Inflammatory macrophage (primary cell): ENCODE measurements at regions not wholly inside any gene's neighbourhood (a gene's known extent, or its start where the extent isn't known, plus 50 kb on each side); places are given as distances from the start of the nearest gene placed in this dataset.
"Not testable (repeated sequence)": the region's sequence is repeated elsewhere in the genome, so short reads cannot be mapped to it uniquely, and the experiment has no call there.

Source experiments
- DNase-seq, 2 donors: peaks; one replicate each; pipeline ENCODE4 v3.0.0-alpha.2; 2020 to 2022

DNA sequence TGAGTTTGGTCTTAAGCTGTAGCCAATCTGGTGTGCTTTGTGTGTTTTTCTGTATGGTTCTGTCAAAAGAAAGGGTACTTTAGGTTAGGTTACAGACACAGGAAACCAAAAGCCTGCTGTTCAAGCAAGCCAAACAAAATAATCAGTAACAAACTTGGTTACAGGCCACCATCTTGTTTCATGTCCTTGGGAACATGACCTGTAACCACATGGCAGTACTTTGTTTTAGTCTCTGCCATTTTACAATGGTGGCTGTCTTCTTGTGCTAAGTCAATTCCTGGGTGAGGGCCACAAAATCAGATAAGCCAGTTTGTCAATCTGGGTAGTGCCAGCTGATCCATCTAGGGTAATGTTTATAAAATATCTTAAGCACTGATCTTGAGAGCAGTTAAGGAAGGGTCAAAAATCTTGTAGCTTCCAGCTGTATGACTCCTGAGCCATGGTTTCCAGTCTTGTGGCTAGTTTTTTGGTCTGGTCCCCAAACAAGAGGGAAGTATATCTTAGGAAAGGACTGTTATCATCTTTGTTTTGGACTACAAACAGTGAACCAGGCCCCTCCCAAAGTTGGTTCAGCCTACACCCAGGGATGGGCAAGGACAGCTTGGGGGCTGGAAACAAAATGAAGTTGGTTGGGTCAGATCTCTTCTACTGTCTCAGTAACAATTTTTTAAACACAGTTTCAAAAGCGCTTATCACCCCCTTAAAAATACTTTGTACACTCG is 90.0 kb downstream of the IGLL5 start:
- no peak for DNase-seq

DNA sequence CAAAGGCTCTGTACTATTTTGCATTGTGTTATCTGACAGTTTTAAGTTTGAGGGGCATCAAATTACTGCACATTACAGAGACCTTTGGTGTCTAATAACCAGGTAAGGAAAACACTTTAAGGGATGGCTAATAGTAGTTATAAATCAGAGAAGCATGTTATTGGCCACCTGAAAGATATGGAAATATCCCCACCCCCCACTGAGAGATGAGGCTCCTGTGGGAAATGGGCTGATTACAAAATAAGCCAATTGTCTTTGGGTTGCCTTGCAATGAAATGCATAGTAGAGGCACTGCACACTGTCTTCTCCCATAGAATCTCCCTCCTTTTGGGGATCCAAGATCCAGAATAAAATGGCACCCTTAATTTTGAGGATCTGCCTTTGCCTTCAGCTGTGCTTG is 91.0 kb downstream of the IGLL5 start:
- no peak for DNase-seq

DNA sequence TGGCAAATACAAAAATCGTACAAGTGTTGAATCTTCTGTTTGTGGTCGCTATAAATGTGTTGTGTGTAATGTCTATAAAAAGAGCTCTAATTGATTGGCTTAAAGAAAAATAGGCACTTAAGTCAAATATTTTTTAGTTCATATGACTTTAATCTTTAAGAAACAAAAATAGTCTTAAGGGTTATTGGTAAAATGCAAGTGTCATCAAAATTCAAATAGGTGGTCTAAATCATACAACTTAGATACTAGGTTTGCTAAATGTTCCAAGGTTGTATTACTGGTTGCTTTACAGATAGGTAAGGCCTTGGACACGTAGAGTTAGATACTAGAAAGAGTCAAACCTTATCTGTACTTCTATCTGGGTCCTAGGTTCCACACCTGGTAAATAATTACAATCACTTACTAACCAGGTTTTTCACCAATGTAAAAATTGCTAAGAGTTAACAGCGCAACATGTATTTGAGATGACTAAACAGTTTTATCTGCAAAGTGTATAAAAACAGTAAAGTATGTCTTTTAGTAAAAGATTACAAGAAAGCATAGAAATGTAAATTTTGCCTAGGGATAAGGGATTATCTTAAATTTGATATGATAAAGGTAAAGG is 91.1 kb upstream of the GNAZ start:
- DNase-seq: no peak

DNA sequence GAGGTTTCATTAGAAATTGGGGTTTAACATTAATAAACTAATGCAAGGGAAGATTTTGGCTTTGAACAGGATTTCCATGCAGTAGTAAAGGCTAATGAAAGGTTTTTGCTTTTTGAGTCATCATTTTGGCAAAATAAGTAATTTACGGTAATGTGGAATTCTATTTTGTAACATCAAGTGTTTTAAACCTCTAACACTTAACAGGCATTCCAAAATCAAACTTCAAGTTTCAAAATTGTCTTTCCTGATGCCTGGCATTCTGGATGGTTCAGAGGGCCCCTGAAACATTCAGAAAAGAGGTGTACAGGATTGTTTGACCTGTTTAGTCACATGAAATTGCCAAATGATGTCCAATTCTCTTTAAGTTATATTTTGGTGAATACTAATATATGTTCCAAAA is 90.4 kb upstream of the GNAZ start:
- DNase-seq: no peak

DNA sequence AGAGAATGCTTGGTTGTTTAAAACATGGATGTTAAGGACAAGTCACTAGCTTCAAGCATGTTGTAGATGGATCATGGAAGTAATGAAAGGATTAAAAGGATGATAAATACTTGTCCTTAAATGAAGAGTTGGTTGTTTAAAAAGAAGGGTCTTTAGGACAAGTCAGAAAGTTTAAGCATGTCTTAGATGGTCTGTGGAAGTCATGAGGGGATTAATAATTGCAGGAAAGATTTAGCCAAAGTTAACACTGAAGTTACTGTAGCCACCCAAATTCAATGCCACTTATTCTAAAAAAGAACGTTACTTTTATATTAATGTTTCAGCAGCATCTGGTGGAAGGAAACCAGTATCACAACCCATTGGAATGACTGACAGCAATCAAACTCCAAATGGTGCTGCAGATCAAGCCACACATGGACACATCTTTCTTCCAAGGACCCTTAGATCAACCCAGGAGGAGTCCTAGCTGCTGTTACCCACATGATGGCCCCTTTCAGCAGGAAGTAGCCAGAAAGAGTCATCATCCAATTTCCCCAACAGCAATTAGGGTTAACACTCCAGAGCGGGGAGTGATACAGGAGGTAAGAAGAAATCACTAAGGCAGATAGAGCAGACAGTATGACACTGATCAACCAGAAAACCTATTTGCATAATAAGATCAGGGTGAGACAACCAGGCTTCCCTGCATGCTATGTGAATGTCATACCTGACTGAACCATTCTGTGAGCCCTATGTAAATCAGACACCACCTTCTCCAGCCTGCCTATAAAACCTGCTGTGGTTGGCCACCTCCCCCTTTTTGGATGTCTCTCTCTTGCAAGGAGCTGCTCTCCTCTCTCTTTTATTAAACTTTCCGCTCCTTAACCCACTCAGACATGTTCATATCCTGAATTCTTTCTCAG is 88.4 kb upstream of the GNAZ start:
- no peak for DNase-seq

DNA sequence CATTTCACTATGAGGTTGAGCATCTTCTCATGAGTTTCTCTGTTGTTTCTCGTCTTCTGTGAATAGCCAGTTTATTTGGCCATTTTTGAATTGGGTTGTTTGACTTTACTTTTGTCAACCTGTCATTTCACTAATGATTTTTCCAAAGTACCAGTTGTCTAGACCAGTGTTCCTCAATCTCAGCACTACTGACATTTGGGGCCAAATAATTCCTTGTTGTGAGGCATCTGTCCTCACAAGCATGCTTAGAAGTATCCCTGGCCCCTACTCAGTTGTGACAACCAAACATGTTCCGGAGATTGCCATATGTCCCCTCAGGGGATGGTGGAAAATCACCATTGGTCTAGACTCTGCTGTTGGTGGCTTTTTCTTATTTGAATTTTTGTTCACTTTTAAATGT is 87.7 kb upstream of the GNAZ start:
- DNase-seq: no peak

DNA sequence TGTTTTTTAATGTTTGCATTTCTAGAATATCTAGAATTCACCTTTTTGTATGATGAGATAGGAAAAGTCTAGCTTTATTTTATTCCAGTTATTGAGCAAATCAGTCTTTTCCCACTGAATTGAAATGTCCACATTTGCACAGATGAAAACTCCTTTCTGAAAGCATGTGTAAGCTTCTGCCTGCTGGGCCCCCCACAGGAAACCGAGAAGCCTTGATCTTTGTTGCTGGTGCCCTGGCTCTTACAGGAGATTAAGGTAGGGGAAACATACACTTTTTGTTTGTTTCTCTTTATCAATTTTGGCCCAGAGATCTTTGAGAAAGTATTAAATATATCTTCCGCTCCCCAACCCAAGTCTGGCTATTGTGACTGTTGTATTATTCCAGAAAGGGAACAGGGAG is 87.2 kb upstream of the GNAZ start:
- no peak for DNase-seq

DNA sequence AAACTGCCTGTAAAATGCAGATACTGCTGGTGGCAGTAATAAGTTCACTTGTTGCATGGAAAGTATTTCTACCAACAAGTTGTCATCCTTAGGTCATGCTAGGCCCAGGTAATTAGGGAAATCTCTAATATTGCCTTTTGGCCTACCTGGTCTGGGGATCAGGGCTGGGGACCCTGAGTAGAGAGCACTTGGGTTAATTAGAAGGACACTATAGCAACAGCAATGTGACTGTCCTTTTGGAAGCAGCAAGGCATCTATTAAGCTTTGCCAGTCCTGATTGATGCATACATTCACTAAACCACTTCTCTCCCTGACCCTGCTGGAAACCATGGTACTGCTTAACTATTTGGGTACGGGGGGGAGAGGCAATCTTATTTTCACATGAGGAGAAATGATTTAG is 86.5 kb upstream of the GNAZ start:
- DNase-seq: no peak

DNA sequence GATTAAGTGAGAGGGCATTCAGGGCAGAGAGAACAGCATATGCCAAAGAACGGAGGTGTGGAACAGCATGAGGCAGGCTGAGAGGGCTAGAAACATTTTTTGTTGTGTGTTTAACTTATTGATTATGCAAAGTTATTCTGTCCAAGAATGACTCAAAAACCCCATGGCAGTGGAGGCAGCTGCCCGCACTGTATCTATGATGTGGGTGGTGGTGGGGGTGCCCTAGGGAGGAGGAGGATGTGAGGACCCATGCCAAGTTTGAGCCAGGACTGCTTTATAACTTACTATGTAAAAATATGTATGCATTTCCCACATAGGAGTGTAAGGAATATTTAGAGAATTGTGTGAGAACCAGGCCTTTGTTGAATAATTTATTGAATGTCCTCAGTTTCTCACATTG is 85.4 kb upstream of the GNAZ start:
- DNase-seq: no peak

DNA sequence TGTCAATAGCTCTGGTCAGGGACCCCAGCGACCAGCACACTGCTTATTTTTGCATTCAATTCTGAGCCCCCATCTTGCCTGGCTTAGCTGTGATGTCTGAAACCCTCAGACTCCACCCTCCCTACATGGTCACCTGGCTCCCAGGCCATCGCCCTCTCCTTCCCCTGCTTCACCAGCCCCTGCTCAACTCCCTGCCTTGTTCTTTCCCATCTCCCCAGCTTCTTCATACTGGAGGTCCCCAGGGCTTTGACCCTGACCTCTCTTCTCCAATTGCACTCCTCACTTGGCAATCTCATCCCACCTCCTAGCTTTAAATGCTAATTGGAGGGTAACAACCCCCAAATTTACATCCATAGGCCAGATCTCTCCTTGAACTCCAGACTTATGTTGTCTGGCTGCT is 84.3 kb upstream of the GNAZ start:
- no peak for DNase-seq

DNA sequence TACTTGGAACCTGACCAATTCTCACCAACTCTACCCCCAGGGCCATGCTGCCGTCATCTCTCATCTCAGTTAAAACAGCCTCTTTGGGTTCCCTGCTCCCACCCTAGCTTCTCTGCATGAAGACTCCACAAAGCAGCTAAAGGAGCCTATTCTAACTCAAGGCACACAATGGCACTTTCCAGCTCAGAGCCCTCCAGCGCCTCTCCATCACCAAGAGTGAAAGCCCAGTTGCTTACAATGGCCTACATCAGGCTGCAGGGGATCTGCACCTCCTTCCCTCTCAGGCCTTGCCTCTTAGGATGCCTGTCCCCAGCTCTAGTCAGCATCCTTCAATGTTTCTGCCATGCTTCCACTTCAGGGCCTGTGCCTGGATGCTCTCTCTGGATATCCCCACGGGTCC is 83.7 kb upstream of the GNAZ start:
- DNase-seq: no peak

DNA sequence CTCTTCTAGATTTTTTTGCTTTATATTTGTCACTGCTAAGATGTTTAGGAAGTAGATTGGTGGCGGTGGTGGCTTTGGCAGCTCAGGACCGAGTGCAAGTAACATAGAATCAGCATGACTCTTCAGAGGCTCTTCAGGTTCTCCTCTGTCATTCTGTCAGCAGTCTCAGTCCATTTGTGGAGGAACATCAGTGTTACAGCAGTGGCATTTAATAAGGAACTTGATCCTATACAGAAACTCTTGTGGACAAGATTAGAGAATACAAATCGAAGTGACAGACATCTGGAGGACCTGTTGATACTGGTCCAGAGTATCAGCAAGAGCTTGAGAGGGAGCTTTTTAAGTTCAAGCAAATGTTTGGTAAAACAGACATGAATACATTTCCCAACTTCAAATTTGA is 82.2 kb upstream of the GNAZ start:
- no peak for DNase-seq

DNA sequence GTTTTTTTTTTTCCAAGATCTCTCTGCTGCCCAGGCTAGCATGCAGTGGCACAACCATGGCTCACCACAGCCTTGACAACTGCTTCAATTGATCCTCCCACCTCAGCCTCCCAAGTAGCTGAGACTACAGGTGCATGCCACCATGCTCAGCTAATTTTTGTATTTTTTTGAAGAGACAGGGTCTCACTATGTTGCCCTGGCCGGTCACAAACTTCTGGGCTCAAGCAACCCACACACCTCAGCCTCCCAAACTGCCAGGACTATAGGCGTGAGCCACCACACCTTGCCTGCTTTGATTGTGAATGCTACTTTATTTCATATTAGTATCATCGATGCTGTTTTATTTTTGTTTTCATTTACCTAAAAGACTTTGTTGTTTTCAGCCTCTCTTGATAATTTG is 81.5 kb upstream of the GNAZ start:
- no peak for DNase-seq

DNA sequence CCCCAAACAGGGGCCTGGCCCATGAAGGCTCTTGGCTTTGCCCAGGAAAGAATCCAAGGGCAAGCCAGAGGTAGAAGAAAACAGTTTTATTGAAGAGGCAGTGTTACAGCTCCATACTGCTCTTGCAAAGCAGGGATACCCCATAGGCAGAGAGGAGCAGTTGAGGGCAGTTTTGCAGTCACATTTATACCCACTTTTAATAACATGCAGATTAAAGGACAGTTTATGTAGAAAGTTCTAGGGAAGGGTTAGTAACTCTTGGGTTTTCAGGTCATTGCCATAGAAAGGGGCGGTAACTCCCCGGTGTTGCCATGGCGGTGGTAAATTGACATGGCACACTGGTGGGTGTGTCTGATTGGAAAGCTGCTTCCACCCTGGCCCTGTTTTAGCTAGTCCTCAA is 80.5 kb upstream of the GNAZ start:
- no peak for DNase-seq

DNA sequence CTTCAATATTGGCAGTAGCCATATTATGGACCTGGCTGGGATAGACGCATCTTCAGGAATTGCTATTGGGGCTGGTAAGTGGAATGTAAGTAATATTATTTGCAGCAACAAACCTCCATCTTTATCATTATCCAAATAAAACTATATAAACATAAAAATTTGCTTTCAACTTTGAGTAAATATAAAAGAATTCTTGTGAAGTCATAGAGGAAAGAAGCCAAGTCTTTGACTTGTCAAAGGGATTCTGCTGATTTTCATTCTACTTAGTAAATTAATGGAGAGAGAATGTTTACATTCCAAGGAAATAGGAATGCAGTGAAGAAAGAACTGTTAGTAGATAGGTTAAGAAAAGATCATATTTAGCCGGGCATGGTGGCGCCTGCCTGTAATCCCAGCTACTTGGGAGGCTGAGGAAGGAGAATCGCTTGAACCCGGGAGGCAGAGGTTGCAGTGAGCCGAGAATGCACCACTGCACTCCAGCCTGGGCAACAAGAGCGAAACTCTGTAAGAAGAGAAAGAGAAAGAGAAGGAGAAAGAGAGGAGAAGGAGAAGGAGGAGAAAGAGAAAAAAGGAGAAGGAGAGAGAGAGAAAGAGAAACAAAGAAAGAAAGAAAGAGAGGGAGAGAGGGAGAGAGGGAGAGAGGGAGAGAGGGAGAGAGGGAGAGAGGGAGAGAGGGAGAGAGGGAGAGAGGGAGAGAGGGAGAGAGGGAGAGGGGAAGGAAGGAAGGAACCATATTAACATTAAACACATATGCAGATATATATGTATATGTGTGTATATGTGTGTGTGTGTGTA is 79.4 kb upstream of the GNAZ start:
- DNase-seq: not testable (repeated sequence)

DNA sequence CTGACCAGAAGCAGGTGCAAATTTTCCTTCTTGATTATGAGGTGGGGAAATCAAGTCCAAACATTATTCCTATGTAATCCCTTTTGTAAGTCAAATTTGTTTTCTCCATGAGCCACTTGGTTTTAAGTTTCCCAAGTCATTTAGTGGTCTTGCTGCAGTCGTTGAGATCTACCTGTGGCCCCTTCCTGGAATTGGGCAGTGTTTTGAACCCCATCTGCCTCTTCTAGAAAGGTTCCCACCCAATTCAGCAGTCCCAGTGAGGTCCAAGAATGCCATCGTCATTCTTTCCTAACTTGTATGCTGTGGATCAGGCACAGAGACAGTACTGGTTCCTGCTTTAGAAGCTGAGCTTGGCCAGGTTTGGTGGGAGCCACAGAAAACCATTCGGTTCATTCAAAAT is 77.8 kb upstream of the GNAZ start:
- DNase-seq: no peak

DNA sequence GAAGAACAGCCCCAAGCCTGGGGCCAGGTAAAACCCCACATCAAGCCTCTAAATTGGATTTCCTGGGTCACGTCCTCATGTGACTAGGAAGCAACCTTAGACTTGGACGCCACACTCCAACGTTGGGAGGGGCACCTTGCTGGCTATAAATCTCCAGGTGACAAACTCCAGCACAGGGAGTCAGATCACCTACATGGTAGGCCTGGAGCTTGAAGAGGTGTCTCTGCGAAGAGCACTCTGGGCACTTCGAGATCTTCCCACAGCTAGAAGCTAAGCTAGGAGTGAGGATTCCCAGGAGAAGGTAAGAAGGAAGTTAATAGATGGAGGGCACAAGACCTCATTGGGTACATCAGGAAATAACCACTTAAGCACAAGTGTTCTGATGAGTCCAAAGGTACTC is 77.1 kb upstream of the GNAZ start:
- DNase-seq: no peak

DNA sequence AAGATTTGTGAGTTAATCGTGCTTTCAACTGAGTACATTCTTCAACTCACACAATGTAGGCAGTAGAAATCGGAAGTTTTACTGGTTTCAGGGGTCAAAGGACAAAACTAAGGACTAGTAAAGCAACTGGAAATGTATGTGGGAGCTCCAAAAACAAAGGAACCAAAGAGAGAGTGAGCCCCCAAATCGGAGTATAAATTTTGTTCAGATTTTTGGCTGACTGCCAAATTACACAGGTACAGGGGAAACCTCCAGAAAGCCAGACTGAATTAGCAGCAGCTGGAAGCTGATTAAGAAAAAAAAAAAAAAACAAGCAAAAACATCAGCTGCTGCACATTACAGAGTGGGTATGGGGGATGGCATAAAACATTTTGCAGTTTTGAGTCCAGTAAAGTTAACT is 75.2 kb upstream of the GNAZ start:
- no peak for DNase-seq

DNA sequence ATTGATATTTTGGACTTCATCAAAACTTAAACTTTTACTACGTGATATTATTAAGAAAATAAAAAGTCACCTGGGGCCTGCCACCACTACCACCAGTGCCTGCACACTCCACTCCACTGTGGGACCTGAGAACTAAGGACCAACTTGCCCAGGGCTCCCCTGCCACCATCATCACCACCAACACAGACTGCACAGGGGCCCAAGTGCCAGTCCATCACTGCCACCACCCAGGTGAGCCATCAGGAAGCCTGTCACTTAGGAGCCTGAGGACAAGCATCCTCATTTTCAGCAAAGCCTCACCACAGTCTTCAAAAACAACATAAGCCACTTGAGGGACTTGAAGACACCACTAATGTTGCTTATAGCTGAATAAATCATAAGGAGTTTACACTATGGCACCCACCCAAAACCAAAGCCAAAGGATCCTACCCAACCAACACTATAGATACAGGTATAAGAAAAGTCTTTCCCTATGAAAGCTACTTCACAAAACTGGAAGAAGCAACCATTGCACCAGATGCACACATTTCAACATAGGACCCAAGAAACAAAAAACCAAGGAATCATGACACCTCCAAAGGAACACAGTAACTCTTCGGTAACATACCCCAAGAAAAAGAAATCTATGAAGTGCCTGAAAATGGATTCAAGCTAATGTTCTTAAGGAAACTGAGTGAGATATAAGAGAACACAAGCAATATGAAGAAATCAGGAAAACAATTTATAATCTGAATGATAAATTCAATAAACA is 73.6 kb upstream of the GNAZ start:
- DNase-seq: no peak

DNA sequence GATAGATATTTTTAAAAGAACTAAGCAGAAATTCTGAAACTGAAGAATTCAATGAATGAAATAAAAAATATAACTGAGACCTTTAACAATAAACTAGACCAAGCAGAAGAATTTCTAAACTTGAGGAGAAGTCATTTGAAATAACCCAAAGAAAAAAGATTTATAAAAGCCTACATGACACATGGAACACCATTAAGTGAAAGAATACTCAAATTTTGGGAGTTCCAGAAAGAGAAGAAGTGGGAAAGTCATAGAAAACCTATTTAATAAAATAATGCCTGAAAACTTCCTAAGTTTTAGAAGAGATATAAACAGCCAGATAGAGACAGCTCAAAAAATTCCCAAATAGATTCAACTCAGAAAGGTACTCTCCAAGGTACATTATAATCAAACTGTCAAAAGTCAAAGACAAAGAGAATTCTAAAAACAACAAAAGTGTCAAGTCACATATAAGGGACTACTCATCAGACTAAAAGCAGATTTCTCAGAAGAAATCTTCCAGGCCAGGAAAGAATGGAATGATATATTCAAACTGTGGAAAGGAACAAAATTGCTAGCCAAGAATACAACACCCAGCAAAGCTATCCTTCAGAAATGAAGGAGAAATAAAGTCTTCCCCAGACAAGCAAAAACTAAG is 72.9 kb upstream of the GNAZ start:
- DNase-seq: no peak

DNA sequence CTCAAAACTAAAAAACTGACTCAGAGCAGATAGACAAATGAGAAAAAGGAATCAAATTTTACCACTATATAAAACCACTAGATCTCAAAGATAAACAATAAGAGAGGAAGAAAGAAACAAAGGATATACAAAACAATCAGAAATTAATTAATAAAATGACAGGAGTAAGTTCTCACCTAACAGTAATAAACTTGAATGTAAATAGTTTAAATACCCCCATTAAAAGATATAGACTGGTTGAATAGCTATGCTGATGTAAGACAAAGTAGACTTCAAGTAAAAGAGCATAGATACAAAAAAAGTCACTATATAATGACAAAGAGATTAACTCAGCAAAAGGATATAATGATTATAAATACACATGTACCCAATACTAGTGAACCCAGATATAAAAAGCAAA is 72.3 kb upstream of the GNAZ start:
- no peak for DNase-seq

DNA sequence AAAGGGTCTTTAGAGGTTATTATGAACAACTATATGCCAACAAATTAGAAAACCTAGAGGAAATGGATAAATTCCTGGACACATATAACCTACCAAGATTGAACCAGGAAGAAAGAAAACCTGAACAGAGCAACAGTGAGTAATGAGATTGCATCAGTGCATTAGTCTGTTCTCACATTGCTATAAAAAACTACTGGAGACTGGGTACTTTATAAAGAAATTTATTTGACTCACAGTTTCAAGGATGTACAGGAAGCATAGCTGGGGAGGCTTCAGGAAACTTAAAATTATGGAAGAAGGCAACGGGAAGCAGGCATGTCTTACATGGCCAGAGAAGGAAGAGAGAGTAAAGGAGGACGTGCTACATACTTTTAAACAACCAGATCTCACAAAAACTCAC is 70.8 kb upstream of the GNAZ start:
- peak; percentile 1 to 9 for DNase-seq
